ENCODE measurements at regions not wholly inside any gene's neighbourhood (a gene's known extent, or its start where the extent isn't known, plus 50 kb on each side); places are given as distances from the start of the nearest gene placed in this dataset.
A peak's percentile ranks its signal among the peaks of the same experiment; 100 is the strongest.

- Histone ChIP-seq H2BK12ac (ENCODE audit: insufficient read length, low read depth, low read length) (no peak overlapping the region), H3K56ac (ENCODE audit: insufficient read length, low read depth, low read length) (no peak overlapping the region), H3K4ac (ENCODE audit: low read depth, low read length) (no peak overlapping the region), H4K20me1 (ENCODE audit: control insufficient read depth, insufficient read depth, insufficient read length) (no peaks in the 10 kb centered on the region), H3K27me3 (ENCODE audit: insufficient read depth, low read length) (no peaks in the 10 kb centered on the region), H3K14ac (ENCODE audit: insufficient read depth, low read length) (no peak overlapping the region), H3K23me2 (ENCODE audit: insufficient read length, low read depth, low read length, poor library complexity, severe bottlenecking) (no peaks in the 10 kb centered on the region), H2BK20ac (ENCODE audit: low read depth, low read length, poor library complexity, severe bottlenecking) (no peak overlapping the region), H3T11ph (ENCODE audit: low read length) (no peak overlapping the region), H3K4me2 (ENCODE audit: insufficient read depth, insufficient read length, low read length) (no peak overlapping the region), H4K8ac (replicated peaks; ENCODE audit: insufficient read length, low read depth, low read length) (no peak overlapping the region), H4K5ac (ENCODE audit: insufficient read length, low read depth, low read length) (no peak overlapping the region), H2AFZ (ENCODE audit: low read length) (no peak overlapping the region), H4K91ac (ENCODE audit: insufficient read length, low read depth, low read length) (no peak overlapping the region), H3K27ac (ENCODE audit: insufficient read length, low read depth, low read length) (no peak overlapping the region), H3K79me1 (ENCODE audit: insufficient read depth, low read depth, low read length, poor library complexity, severe bottlenecking) (no peaks in the 10 kb centered on the region), H2BK120ac (ENCODE audit: low read depth, low read length, poor library complexity, severe bottlenecking) (no peak overlapping the region), H3K18ac (ENCODE audit: insufficient read length, low read depth, low read length) (no peak overlapping the region), H3K23ac (ENCODE audit: insufficient read length, low read depth, low read length) (no peak overlapping the region), H3K4me1 (ENCODE audit: insufficient read depth, low read length) (no peaks in the 10 kb centered on the region), H2BK15ac (ENCODE audit: low read depth, low read length) (no peak overlapping the region), H2BK5ac (ENCODE audit: insufficient read length, low read length) (no peak overlapping the region), H3K9ac (ENCODE audit: extremely low read depth, insufficient read length, low read length) (no peak overlapping the region), H3K79me2 (ENCODE audit: insufficient read depth, low read length) (no peaks in the 10 kb centered on the region), H3K9me3 (ENCODE audit: control insufficient read depth, low read depth, low read length) (no peaks in the 10 kb centered on the region), H2AK5ac (ENCODE audit: insufficient read length, low read length) (no peak overlapping the region)
- Mint-ChIP-seq H3K4me1 (peaks cover 9 to 10% of the 10 kb centered on the region in 2 experiments), H3K9me3 (no peaks in the 10 kb centered on the region), H3K27ac (no peak overlapping the region), H3K36me3 (ENCODE audit: insufficient read depth in 1 of 3, low read depth in 3 of 3) (no peaks in the 10 kb centered on the region), H3K4me3 (no peak overlapping the region), H3K27me3 (ENCODE audit: low read depth) (peaks cover 1% of the 10 kb centered on the region; the same call in 1 of the 2 replicates)
- no peak for DNase-seq
- WGBS (ENCODE audit: extremely low coverage, insufficient read length, low lambda C conversion rate): no CpG with 5 or more reads among the region's 1 CpG
- peak; percentile 53; the same call in 2 of the 3 replicates for TF ChIP-seq CTCF (conservative IDR thresholded peaks at IDR 0.05)
Measured at GRCh38 chr12:29024117-29024516, 125.0 kb upstream of the FAR2 start.

All from H9 (cell line).